PFSK-1 (cell line): ENCODE measurements at regions not wholly inside any gene's neighbourhood (a gene's known extent, or its start where the extent isn't known, plus 50 kb on each side); places are given as distances from the start of the nearest gene placed in this dataset.

Experiments used
- POLR2AphosphoS5 ChIP-seq: IDR thresholded peaks from 2 replicates; pipeline ENCODE4 v1.6.1; 2012; ENCODE audit warnings: low read depth, mild to moderate bottlenecking, control low read depth, low read length, moderate library complexity
- TAF1 ChIP-seq: IDR thresholded peaks from 2 replicates; pipeline ENCODE4 v1.6.1; 2012; ENCODE audit warnings: low read length, control low read depth, borderline replicate concordance; ENCODE audit not compliant: insufficient read depth

GRCh38 chr2:35784777-35785176 lies 570.8 kb upstream of the CRIM1 start:
- TF ChIP-seq POLR2AphosphoS5 (no peak), TAF1 (no peak)
